ENCODE measurements at regions not wholly inside any gene's neighbourhood (a gene's known extent, or its start where the extent isn't known, plus 50 kb on each side); places are given as distances from the start of the nearest gene placed in this dataset.

- no peak for TF ChIP-seq CTCF (IDR thresholded peaks at IDR 0.05; ENCODE audit: low read depth, low read length)
- TF ChIP-seq EZH2phosphoT487 (IDR thresholded peaks at IDR 0.05; ENCODE audit: low read depth): no peak
These were observed 149.4 kb downstream of the EFNB1 start for GRCh38 chrX:68978255-68978654.

Data from OCI-LY3 (cell line).